ENCODE measurements at regions not wholly inside any gene's neighbourhood (a gene's known extent, or its start where the extent isn't known, plus 50 kb on each side); places are given as distances from the start of the nearest gene placed in this dataset.
"Not testable (repeated sequence)": the region's sequence is repeated elsewhere in the genome, so short reads cannot be mapped to it uniquely, and the experiment has no call there.

- no peak for DNase-seq (ENCODE audit: low read depth)
- no peak overlapping the region for H3K4me3 ChIP-seq (ENCODE audit: low read depth, low read length)
- TF ChIP-seq CTCF (conservative IDR thresholded peaks at IDR 0.05; ENCODE audit: low read depth, low read length), result no peak
These were observed 63.1 kb downstream of the MATN1 start for GRCh38 chr1:30660241-30660640.

GRCh38 chr1:30659702-30660101 is 63.7 kb downstream of the MATN1 start:
- H3K4me3 ChIP-seq (ENCODE audit: low read depth, low read length), result no peak overlapping the region
- no peak for TF ChIP-seq CTCF (conservative IDR thresholded peaks at IDR 0.05; ENCODE audit: low read depth, low read length)
- DNase-seq (ENCODE audit: low read depth), result no peak

- not testable (repeated sequence) for DNase-seq (ENCODE audit: low read depth)
These were observed 65.0 kb downstream of the MATN1 start for GRCh38 chr1:30658375-30658774.

GRCh38 chr1:30658014-30658336 is 65.4 kb downstream of the MATN1 start:
- DNase-seq (ENCODE audit: low read depth), result no peak
- no peak for TF ChIP-seq CTCF (conservative IDR thresholded peaks at IDR 0.05; ENCODE audit: low read depth, low read length)
- H3K4me3 ChIP-seq (ENCODE audit: low read depth, low read length), result no peak overlapping the region

More at GRCh38 chr1:30658375-30658774, 65.0 kb downstream of the MATN1 start:
- not testable (repeated sequence) for H3K4me3 ChIP-seq (ENCODE audit: low read depth, low read length)

GRCh38 chr1:30657131-30658013 is 66.0 kb downstream of the MATN1 start:
- TF ChIP-seq CTCF (conservative IDR thresholded peaks at IDR 0.05; ENCODE audit: low read depth, low read length), result no peak
- DNase-seq (ENCODE audit: low read depth), result no peak
- H3K4me3 ChIP-seq (ENCODE audit: low read depth, low read length), result no peak overlapping the region

GRCh38 chr1:30656171-30656940 is 67.0 kb downstream of the MATN1 start:
- H3K4me3 ChIP-seq (ENCODE audit: low read depth, low read length), result no peak overlapping the region
- no peak for TF ChIP-seq CTCF (conservative IDR thresholded peaks at IDR 0.05; ENCODE audit: low read depth, low read length)
- no peak for DNase-seq (ENCODE audit: low read depth)

- no peak for TF ChIP-seq CTCF (conservative IDR thresholded peaks at IDR 0.05; ENCODE audit: low read depth, low read length)
- DNase-seq (ENCODE audit: low read depth), result no peak
- no peak overlapping the region for H3K4me3 ChIP-seq (ENCODE audit: low read depth, low read length)
These were observed 67.7 kb downstream of the MATN1 start for GRCh38 chr1:30655672-30656071.

Measured in epithelial cell of proximal tubule (primary cell).